GM21619 (cell line): ENCODE measurements at regions not wholly inside any gene's neighbourhood (a gene's known extent, or its start where the extent isn't known, plus 50 kb on each side); places are given as distances from the start of the nearest gene placed in this dataset.

Experiments
- ATAC-seq: cut with Tn5 transposase; IDR thresholded peaks from one replicate; pipeline ENCODE4 v1.9.1; 2021; ENCODE audit not compliant: unreplicated experiment

GRCh38 chr2:67689651-67690050 is 292.5 kb downstream of the ETAA1 start:
- no peak for ATAC-seq

DNA sequence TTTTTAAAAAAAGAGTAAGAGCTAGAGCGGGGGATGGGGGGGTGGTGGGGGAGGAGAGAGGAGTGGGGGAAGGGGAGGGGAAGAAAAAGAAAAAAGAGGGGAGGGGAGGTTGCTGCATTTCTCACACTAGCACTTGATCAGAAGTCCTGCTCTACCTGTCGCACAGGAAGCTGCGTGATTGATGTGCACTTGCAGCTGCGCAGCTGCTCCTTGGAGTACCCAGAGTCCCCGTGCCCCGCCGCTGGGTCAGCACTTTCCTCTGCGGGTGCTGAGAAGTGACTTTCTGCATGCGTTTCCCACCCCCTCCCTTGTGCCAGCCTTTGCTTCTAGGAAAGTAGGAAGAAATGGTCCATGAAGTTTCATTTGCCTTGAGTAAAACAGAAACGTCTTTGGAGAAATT is 297.3 kb downstream of the ETAA1 start:
- no peak for ATAC-seq

DNA sequence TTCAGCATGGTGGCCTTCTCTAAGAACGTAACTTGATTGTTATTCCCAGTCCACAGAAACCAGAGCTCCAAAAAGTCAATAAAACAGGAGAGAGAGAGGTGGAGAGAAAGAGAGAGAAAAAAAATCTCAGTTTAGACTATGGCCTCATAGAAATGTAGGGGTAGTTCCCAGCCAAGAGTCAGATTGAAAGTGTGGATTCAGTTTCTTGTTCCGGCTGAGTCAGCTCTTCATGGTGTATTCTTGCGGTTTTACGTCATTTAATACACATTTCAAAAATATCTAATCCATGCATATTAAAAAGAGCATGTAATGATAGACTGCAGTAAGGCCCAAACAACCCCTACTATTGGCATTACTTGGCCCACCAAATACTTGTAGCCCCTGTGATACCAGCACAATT is 303.9 kb downstream of the ETAA1 start:
- ATAC-seq = no peak

- no peak for ATAC-seq
These were observed 305.2 kb downstream of the ETAA1 start for GRCh38 chr2:67702284-67702683.

DNA sequence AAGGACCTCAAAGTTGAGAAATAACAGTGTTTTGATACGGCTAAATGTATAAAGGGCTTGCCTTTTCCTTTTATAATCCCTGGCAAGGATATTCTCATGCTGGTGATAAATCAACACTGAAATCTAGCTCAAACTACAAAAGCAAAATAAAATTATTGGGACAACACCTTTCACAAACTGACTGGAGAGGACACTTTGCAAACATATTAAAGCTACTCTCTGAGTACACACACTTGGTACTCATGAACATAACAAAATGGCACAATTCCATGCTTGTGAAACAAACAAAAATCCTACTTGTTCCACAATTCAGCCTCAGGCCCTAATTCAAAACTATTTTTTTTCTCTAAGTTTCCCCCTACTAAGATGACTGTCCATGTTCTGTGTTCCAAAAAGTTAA is 305.8 kb downstream of the ETAA1 start:
- no peak for ATAC-seq

DNA sequence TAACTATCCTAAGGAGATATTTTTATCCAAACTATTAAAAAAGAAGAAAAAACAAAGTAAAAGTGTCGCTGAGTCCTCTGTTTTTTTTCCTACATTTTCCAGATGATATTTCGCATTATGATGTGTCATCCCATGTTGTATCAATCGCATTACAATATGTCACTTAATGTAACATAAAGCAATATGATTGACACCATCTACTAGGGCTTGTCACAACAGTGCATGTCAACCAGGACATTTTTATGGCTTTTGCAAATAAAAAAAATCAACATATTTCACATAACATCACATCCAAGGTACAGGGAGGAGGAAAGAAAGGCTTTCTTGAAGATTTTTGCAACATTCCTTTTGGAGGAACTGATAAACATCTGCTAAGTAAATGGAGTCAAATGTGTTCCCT is 308.9 kb downstream of the ETAA1 start:
- no peak for ATAC-seq

GRCh38 chr2:67707896-67708295 is 310.8 kb downstream of the ETAA1 start:
- no peak for ATAC-seq

- no peak for ATAC-seq
These were observed 312.7 kb downstream of the ETAA1 start for GRCh38 chr2:67709835-67710234.

DNA sequence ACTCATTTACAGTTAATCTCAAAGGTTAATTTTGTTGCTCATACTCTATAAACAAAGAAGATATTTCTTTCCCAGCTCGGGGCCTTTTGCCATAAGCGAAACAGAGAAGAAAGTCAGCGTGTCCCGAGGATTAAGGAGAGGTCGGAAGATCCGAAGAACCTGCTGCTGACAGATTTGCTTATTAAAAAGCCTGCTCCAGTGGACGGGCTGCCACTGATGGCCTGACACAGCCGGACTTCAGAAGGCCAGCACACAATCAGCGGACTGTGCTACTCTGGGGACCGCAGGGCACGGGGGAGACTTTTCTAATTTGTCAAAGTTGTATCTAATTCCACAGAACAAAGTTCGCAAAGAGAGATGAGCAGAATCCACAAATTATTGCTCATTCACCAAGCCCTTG is 315.4 kb downstream of the ETAA1 start:
- ATAC-seq = no peak

GRCh38 chr2:67713376-67713775 is 316.2 kb downstream of the ETAA1 start:
- ATAC-seq = no peak

DNA sequence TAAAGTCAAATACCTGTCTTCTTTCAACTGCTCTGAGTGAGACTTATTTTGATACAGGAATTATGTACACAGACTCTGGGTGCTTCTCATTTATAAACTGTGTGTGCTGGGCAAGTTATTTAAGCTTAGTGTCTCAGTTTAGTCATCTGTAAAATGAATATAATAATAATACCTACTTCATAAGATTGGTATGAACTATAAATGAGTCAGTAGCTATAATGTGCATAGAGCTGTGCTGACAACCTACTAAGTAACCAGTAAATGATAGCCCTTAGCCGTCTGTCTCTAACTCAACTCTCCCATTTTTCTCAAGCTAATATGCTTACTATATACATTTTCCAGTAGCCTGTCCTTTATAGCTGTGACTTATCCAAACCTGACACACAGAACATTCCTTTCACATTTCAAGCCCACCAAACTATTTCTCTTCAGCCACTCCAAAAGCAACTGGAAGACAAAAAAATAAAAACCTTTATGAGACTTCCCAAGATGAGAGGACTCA is 319.8 kb downstream of the ETAA1 start:
- ATAC-seq = no peak

- no peak for ATAC-seq
These were observed 320.6 kb downstream of the ETAA1 start for GRCh38 chr2:67717692-67718091.

GRCh38 chr2:67719351-67719750 is 322.2 kb downstream of the ETAA1 start:
- ATAC-seq = no peak

- ATAC-seq = no peak
These were observed 324.4 kb downstream of the ETAA1 start for GRCh38 chr2:67721516-67721915.

- no peak for ATAC-seq
These were observed 327.1 kb downstream of the ETAA1 start for GRCh38 chr2:67724261-67724660.

DNA sequence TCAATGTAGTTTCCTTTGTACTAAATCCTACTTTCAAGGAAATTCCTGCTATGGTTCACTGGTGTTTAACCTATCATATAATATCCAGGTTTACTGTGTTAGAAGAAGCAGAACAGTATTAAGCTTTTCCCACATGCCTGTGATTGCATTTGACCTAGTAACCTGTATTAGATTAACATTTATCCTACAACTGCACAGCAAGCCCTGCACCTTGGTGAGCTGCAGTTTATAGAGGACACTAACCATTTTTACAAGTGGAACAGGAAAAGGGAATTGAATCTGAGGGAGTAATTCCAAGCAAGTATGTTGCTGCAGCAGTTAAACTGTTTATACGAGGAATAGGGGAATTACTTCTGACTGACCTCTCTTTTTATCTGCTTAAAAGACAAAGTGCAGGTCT is 328.6 kb downstream of the ETAA1 start:
- ATAC-seq = no peak

- ATAC-seq = no peak
These were observed 329.3 kb downstream of the ETAA1 start for GRCh38 chr2:67726416-67726815.

GRCh38 chr2:67727131-67727530 is 330.0 kb downstream of the ETAA1 start:
- no peak for ATAC-seq

DNA sequence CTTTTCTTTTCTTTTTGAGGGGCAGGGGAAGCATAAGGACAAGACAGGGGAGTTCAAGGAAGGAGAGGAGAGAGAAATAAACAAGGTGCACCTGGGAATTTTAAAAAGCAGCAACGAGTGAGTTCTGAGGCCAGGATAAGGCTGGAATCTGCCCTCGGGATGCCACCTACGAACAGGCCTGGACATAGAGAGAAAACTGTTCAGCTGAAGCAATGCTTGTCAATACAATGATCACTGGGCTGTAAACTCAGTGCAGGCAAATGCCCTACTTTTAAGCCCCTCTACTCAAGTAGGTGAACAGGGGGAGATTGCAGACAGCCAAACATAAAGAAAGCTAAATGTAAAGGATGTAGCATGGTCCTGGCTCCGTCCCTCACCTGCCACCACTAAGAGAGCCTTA is 330.5 kb downstream of the ETAA1 start:
- ATAC-seq = no peak

DNA sequence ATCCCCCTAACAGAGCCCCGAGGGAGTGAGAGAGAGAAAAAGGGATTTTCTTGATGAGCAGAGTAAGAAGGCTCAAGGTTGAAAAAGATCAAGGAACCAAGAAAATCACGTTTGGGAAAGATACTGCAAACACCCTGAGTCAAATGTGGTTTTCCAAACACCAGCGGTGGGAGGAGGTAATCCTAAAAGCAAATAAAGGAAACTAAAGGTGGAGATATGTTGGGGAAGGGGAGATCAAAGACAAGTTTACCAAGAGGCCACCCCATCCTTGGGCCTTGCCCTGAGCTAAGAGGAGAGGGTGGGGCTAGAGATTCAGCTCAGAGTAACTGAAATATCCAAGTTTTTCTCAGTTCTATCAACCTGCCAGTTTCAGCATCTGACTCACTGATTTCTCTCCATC is 332.3 kb downstream of the ETAA1 start:
- no peak for ATAC-seq

GRCh38 chr2:67733517-67733916 is 329.3 kb downstream of the C1D start:
- ATAC-seq = no peak

- ATAC-seq = no peak
These were observed 310.6 kb downstream of the C1D start for GRCh38 chr2:67752199-67752598.

DNA sequence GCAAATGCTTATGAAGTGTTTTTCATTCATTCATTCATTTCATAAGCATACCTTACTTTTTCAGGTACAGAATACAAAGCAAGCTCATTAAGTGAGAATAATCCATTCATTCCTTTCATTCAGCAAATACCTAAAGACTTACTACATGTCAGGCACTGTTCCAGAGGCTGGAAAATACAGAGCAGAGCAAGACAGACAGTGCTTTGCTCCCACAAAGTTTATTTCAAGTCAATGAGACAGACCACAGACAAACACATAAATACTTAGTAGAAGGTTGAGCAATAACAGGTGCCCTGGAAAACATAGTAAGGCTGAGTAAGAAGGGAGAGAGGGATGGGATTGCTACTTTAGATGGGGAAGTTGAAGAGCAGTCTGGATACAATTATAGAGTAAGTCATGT is 309.8 kb downstream of the C1D start:
- no peak for ATAC-seq
